ENCODE measurements at regions not wholly inside any gene's neighbourhood (a gene's known extent, or its start where the extent isn't known, plus 50 kb on each side); places are given as distances from the start of the nearest gene placed in this dataset.

DNA sequence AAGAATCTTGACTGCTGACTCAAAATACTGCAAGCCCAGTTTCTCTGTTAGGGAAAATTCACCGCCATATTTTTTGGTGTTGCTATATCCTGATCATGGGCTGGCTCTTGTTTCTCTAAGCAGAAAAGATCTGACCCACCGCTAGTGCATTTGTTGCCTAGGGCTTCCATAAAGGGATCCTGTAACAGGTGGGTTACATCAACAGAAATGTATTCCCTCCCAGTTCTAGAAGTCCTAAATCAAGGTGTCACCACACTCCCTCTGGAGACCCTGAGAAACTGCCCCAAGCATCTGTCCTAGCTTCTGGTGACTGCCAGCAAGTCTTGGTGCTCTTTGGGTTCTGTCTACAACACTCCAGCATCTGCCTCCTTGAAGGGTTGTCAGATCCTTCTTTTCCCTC is 99.7 kb downstream of the MAF start:
- no peak for TF ChIP-seq POLR2A (IDR thresholded peaks at IDR 0.05)
- TF ChIP-seq, protein P1, sequence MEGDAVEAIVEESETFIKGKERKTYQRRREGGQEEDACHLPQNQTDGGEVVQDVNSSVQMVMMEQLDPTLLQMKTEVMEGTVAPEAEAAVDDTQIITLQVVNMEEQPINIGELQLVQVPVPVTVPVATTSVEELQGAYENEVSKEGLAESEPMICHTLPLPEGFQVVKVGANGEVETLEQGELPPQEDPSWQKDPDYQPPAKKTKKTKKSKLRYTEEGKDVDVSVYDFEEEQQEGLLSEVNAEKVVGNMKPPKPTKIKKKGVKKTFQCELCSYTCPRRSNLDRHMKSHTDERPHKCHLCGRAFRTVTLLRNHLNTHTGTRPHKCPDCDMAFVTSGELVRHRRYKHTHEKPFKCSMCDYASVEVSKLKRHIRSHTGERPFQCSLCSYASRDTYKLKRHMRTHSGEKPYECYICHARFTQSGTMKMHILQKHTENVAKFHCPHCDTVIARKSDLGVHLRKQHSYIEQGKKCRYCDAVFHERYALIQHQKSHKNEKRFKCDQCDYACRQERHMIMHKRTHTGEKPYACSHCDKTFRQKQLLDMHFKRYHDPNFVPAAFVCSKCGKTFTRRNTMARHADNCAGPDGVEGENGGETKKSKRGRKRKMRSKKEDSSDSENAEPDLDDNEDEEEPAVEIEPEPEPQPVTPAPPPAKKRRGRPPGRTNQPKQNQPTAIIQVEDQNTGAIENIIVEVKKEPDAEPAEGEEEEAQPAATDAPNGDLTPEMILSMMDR (IDR thresholded peaks at IDR 0.05), result no peak

Measured in tibial nerve (tissue), 3 donors.